Upper lobe of right lung (tissue), 1 donor: ENCODE measurements at regions not wholly inside any gene's neighbourhood (a gene's known extent, or its start where the extent isn't known, plus 50 kb on each side); places are given as distances from the start of the nearest gene placed in this dataset.
"Not testable (repeated sequence)": the region's sequence is repeated elsewhere in the genome, so short reads cannot be mapped to it uniquely, and the experiment has no call there.

ENCODE experiments used
- ATAC-seq: fragments of 200-7000 bp; cut with Tn5 transposase; one replicate; pipeline ENCODE4 v1.9.1; 2020; ENCODE audit warnings: mild to moderate bottlenecking, moderate library complexity
- DNase-seq: peaks from one replicate; pipeline ENCODE4 v3.0.0-alpha.2; 2020
- H3K27ac ChIP-seq: fragments of 200-600 bp; one replicate; pipeline ENCODE4 v1.8.0; 2022
- H3K27me3 ChIP-seq: fragments of 200-600 bp; one replicate; pipeline ENCODE4 v1.8.0; 2022; ENCODE audit warnings: mild to moderate bottlenecking
- H3K36me3 ChIP-seq: fragments of 200-600 bp; one replicate; pipeline ENCODE4 v1.8.0; 2022
- H3K4me1 ChIP-seq: fragments of 200-600 bp; one replicate; pipeline ENCODE4 v1.8.0; 2022
- H3K4me3 ChIP-seq: fragments of 200-600 bp; one replicate; pipeline ENCODE4 v1.8.0; 2022; ENCODE audit warnings: mild to moderate bottlenecking
- H3K9me3 ChIP-seq: fragments of 200-600 bp; one replicate; pipeline ENCODE4 v1.8.0; 2022
- intact Hi-C: fragments of 100-400 bp; cut with DNase I; formaldehyde crosslinking; loops from one replicate; pipeline ENCODE4 v1.11.0; 2022
- donor health status: DM: no; HTN: yes; CAD: no; lungs with severe emphysema.

- H3K27me3 ChIP-seq, ATAC-seq, H3K4me3 ChIP-seq, H3K27ac ChIP-seq, H3K36me3 ChIP-seq, H3K9me3 ChIP-seq, intact Hi-C loops, H3K4me1 ChIP-seq, DNase-seq: not testable (repeated sequence)
These were observed 627.4 kb downstream of the SPATA31A7 start for GRCh38 chr9:61817127-61817705.

DNA sequence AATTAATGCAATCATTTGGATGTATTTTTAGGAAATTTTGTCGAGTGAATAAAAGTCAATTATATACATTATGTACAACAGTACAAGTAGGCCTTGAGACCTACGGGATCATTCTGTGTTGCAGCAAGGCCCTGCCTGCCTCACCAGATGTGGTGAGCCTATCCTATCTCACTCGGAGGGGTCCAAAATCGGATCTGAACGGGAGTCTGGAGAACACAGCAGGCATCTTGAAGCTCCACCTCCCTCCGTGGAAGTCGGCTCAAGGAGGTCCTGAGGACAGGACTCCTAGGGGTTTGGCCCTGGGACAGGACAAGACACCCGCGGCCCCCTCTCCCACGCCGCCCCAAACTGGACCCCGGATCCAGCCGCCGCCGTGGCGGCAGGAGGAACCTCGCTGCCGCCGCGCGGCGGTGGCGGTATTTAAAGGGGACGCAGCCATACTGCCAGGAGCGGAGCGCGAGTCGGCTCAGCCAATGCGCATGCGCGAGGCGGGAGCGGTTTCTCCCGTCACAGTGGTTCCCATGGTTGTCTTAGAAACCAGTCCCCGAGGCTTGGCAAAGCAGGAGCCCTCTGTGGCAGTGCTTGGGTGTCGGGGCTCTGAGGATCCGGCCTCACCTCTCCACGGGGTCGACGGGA, 663.9 kb downstream of the SPATA31A7 start:
- DNase-seq, result peak; percentile 93
- intact Hi-C loops, H3K36me3 ChIP-seq, H3K27ac ChIP-seq, H3K9me3 ChIP-seq, H3K27me3 ChIP-seq, H3K4me1 ChIP-seq: not testable (repeated sequence)
- peak overlapping the region; percentile 41 for H3K4me3 ChIP-seq
- peak; percentile 89 for ATAC-seq

DNA sequence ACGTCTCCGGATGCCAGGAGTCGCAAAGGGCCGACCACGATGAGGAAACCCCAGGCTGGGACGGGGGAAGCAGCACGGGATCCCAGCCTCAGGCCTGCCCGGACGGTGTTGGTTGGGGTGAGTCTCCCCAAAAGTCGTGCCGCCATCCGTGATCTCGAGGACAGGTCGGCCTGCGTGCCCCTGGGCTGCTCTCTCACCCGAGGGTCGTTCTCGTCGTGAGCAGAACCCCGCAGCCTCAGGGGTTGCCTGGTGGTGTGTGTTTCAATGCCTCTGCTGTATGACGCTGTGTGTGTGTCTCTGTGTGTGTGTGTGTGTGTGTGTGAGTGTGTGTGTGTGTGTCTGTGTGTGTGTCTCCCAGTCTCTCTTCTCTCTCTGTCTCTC, 664.4 kb downstream of the SPATA31A7 start:
- not testable (repeated sequence) for H3K27ac ChIP-seq

DNA sequence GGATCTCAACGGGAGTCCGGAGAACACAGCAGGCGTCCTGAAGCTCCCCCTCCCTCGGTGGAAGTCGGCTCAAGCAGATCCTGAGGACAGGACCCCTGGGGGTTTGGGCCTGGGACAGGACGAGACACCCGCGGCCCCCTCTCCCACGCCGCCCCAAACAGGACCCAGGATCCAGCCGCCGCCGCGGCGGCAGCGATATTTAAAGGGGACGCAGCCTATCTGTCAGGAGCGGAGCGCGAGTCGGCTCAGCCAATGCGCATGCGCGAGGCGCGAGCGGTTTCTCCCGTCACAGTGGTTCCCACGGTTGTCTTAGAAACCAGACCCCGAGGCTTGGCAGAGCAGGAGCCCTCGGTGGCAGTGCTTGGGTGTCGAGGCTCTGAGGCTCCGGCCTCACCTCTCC, 666.4 kb downstream of the SPATA31A7 start:
- H3K36me3 ChIP-seq, H3K27ac ChIP-seq, H3K9me3 ChIP-seq, DNase-seq, H3K4me1 ChIP-seq, H3K4me3 ChIP-seq, H3K27me3 ChIP-seq, intact Hi-C loops: not testable (repeated sequence)
- ATAC-seq, result peak; percentile 88

More for the DNA sequence above, 664.4 kb downstream of the SPATA31A7 start:
- H3K27me3 ChIP-seq, H3K36me3 ChIP-seq, H3K4me1 ChIP-seq, H3K9me3 ChIP-seq, ATAC-seq, intact Hi-C loops: not testable (repeated sequence)
- peak; percentile 27 for DNase-seq
- H3K4me3 ChIP-seq, result peak overlapping the region; percentile 41

GRCh38 chr9:61856858-61857453, 667.1 kb downstream of the SPATA31A7 start:
- H3K4me1 ChIP-seq, H3K27me3 ChIP-seq, H3K9me3 ChIP-seq, H3K27ac ChIP-seq, H3K4me3 ChIP-seq, H3K36me3 ChIP-seq, intact Hi-C loops: not testable (repeated sequence)
- DNase-seq (peak; percentile 34), ATAC-seq (peak; percentile 17)

DNA sequence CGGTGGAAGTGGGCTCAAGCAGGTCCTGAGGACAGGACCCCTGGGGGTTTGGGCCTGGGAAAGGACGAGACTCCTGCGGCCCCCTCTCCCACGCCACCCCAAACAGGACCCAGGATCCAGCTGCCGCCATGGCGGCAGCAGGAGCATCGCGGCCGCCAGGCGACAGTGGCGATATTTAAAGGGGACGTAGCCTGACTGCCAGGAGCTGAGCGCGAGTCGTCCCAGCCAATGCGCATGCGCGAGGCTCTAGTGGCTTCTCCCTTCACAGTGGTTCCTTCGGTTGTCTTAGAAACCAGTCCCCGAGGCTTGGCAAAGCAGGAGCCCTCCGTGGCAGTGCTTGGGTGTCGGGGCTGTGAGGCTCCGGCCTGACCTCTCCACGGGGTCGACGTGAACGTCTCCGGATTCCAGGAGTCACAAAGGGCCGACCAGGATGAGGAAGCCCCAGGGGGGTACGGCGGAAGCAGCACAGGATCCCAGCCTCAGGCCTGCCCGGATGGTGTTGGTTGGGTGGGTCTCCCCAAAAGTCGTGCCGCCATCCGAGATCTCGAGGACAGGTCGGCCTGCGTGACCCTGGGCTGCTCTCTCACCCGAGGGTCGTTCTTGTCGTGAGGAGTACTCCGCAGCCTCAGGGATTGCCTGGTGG, 668.0 kb downstream of the SPATA31A7 start:
- peak; percentile 89 for ATAC-seq
- intact Hi-C loops, H3K4me1 ChIP-seq, H3K27ac ChIP-seq, DNase-seq, H3K9me3 ChIP-seq, H3K4me3 ChIP-seq, H3K27me3 ChIP-seq, H3K36me3 ChIP-seq: not testable (repeated sequence)

- DNase-seq, result peak; percentile 74
- H3K4me1 ChIP-seq, intact Hi-C loops, H3K4me3 ChIP-seq, H3K27ac ChIP-seq, H3K9me3 ChIP-seq, H3K36me3 ChIP-seq, H3K27me3 ChIP-seq, ATAC-seq: not testable (repeated sequence)
These were observed 672.7 kb downstream of the SPATA31A7 start for GRCh38 chr9:61862431-61862971.

GRCh38 chr9:61864463-61864862, 674.6 kb downstream of the SPATA31A7 start:
- intact Hi-C loops, H3K4me1 ChIP-seq, H3K9me3 ChIP-seq, H3K27ac ChIP-seq, H3K36me3 ChIP-seq, DNase-seq, ATAC-seq, H3K27me3 ChIP-seq, H3K4me3 ChIP-seq: not testable (repeated sequence)

DNA sequence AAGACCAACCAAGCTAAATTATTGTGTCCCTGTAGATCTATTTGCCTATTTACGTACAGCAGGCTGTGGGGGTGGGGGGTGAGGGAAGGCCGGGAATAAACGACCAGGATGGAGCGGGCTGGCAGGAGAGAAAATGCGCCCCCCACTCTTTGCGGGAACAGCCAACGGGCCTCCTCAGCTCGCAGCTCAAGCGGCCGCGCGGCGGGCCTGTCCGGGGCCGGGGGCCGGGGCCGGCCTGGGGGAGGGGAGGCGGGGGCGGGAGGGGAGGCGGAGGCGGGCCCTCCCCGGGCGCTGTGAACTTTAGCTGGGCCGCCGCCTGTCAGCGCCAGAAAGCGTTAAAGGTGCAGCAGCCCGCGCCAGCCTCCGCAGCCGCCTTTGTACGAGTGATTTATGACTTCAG, 679.1 kb downstream of the SPATA31A7 start:
- H3K4me1 ChIP-seq, H3K4me3 ChIP-seq, ATAC-seq, H3K9me3 ChIP-seq, DNase-seq, H3K27ac ChIP-seq, H3K27me3 ChIP-seq, H3K36me3 ChIP-seq, intact Hi-C loops: not testable (repeated sequence)

DNA sequence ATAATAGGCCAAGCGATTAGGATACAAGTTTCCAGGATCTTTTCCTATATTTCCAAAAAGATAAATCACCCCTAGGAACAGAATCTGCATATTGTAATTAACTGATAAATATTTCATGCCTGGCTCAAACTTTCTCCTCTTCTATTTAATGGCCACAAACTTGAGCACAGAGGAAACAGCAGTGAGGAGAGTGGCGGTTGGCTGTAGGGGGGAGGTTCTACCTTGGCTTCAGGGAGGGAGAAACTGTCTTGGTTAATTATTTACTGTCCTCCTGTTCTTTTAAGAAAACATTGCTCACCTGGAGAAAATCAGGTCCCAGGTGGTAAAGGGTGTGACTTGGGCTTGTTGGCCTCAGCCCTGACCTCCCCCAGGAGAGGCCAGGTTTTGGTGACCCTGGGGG, 682.5 kb downstream of the SPATA31A7 start:
- DNase-seq, ATAC-seq, H3K9me3 ChIP-seq, H3K4me1 ChIP-seq, intact Hi-C loops, H3K27ac ChIP-seq, H3K27me3 ChIP-seq, H3K36me3 ChIP-seq, H3K4me3 ChIP-seq: not testable (repeated sequence)
